HEK293T (cell line): ENCODE measurements at regions not wholly inside any gene's neighbourhood (a gene's known extent, or its start where the extent isn't known, plus 50 kb on each side); places are given as distances from the start of the nearest gene placed in this dataset.

Experiments
- ARNT ChIP-seq: fragments of 450-650 bp; IDR thresholded peaks from 2 replicates; pipeline ENCODE4 v1.6.1; 2017; ENCODE audit warnings: mild to moderate bottlenecking
- BHLHE40 ChIP-seq: fragments of 450-650 bp; IDR thresholded peaks from 2 replicates; pipeline ENCODE4 v1.6.1; 2016; ENCODE audit warnings: mild to moderate bottlenecking, moderate library complexity, borderline replicate concordance
- ELF4 ChIP-seq: fragments of 450-650 bp; IDR thresholded peaks from 2 replicates; pipeline ENCODE4 v1.6.1; 2017; ENCODE audit warnings: antibody characterized with exemption
- FOXA1 ChIP-seq: fragments of 450-650 bp; IDR thresholded peaks from 2 replicates; pipeline ENCODE4 v1.6.1; 2016; ENCODE audit warnings: mild to moderate bottlenecking
- FOXK2 ChIP-seq: fragments of 450-650 bp; IDR thresholded peaks from 2 replicates; pipeline ENCODE4 v1.6.1; 2016; ENCODE audit warnings: mild to moderate bottlenecking
- FOXM1 ChIP-seq: fragments of 450-650 bp; IDR thresholded peaks from 2 replicates; pipeline ENCODE4 v1.6.1; 2017; ENCODE audit warnings: mild to moderate bottlenecking, borderline replicate concordance
- HDGF ChIP-seq: fragments of 450-650 bp; IDR thresholded peaks from 2 replicates; pipeline ENCODE4 v1.6.1; 2017; ENCODE audit warnings: antibody characterized with exemption, borderline replicate concordance
- L3MBTL2 ChIP-seq: fragments of 450-650 bp; conservative IDR thresholded peaks from 2 replicates; pipeline ENCODE4 v1.6.1; 2016; ENCODE audit warnings: mild to moderate bottlenecking
- NFRKB ChIP-seq: fragments of 450-650 bp; IDR thresholded peaks from 2 replicates; pipeline ENCODE4 v1.6.1; 2016; ENCODE audit warnings: mild to moderate bottlenecking, moderate library complexity
- PKNOX1 ChIP-seq: fragments of 450-650 bp; IDR thresholded peaks from 2 replicates; pipeline ENCODE4 v1.6.1; 2016
- SP1 ChIP-seq: fragments of 450-650 bp; IDR thresholded peaks from 2 replicates; pipeline ENCODE4 v1.6.1; 2017
- SUZ12 ChIP-seq: fragments of 450-650 bp; IDR thresholded peaks from 2 replicates; pipeline ENCODE4 v1.6.1; 2016; ENCODE audit warnings: mild to moderate bottlenecking
- TARDBP ChIP-seq: fragments of 450-650 bp; IDR thresholded peaks from 2 replicates; pipeline ENCODE4 v1.6.1; 2016
- ZNF384 ChIP-seq: fragments of 450-650 bp; IDR thresholded peaks from 2 replicates; pipeline ENCODE4 v1.6.1; 2016

GRCh38 chr20:22523128-22523498, 61.3 kb downstream of the FOXA2 start:
- TF ChIP-seq FOXM1: no peak
- no peak for TF ChIP-seq ELF4
- TF ChIP-seq SP1: no peak
- no peak for TF ChIP-seq PKNOX1
- TF ChIP-seq ARNT: no peak
- TF ChIP-seq ZNF384: no peak
- no peak for TF ChIP-seq SUZ12
- no peak for TF ChIP-seq BHLHE40
- no peak for TF ChIP-seq FOXK2
- no peak for TF ChIP-seq HDGF
- TF ChIP-seq TARDBP: no peak
- no peak for TF ChIP-seq FOXA1
- TF ChIP-seq L3MBTL2: no peak
- no peak for TF ChIP-seq NFRKB
